Fibroblast of lung (primary cell): ENCODE measurements at regions not wholly inside any gene's neighbourhood (a gene's known extent, or its start where the extent isn't known, plus 50 kb on each side); places are given as distances from the start of the nearest gene placed in this dataset.

Experiments used
- DNase-seq, 2 donors: peaks; one replicate each; pipeline versions ENCODE4 v3.0.0 to v3.0.0-alpha.2; 2010; ENCODE audit warnings: low read depth in 2 of 2
- H2AFZ ChIP-seq: 2 replicates; pipeline ENCODE4 v1.5.1; 2012; ENCODE audit warnings: low read length, control low read depth, inconsistent platforms
- H3K27ac ChIP-seq: 2 replicates; pipeline ENCODE4 v1.5.1; 2011; ENCODE audit warnings: low read length, control low read depth; ENCODE audit not compliant: insufficient read depth
- H3K27me3 ChIP-seq: 2 replicates; pipeline ENCODE4 v1.5.1; 2011; ENCODE audit warnings: mild to moderate bottlenecking, low read length; ENCODE audit not compliant: control insufficient read depth, insufficient read depth
- H3K36me3 ChIP-seq: 2 replicates; pipeline ENCODE4 v1.5.1; 2011; ENCODE audit warnings: low read length; ENCODE audit not compliant: control insufficient read depth, insufficient read depth
- H3K4me1 ChIP-seq: 2 replicates; pipeline ENCODE4 v1.5.1; 2011; ENCODE audit warnings: low read length; ENCODE audit not compliant: control insufficient read depth, insufficient read depth; ENCODE audit errors: extremely low read depth
- H3K4me2 ChIP-seq: 2 replicates; pipeline ENCODE4 v1.5.1; 2011; ENCODE audit warnings: low read length, control low read depth; ENCODE audit not compliant: insufficient read depth; ENCODE audit errors: extremely low read depth
- H3K4me3 ChIP-seq, 4 experiments: fragments of 200-600 bp in 1 of 4; sonication (generic) in 1 of 4; replicated peaks in 1 of 4; 2 replicates each; pipeline ENCODE4 v1.5.1; 2011 to 2016; ENCODE audit warnings: low read length in 4 of 4, low read depth in 3 of 4, mild to moderate bottlenecking in 3 of 4, control low read depth in 2 of 4, inconsistent platforms in 1 of 4, mixed read lengths in 1 of 4; ENCODE audit not compliant: insufficient read depth in 1 of 4; ENCODE audit errors: control extremely low read depth in 1 of 4
- H3K79me2 ChIP-seq: 2 replicates; pipeline ENCODE4 v1.5.1; 2012; ENCODE audit warnings: mild to moderate bottlenecking, low read length, inconsistent platforms; ENCODE audit not compliant: control insufficient read depth, insufficient read depth
- H3K9ac ChIP-seq: 2 replicates; pipeline ENCODE4 v1.5.1; 2011; ENCODE audit warnings: mild to moderate bottlenecking, low read length, control low read depth; ENCODE audit not compliant: insufficient read depth
- H3K9me3 ChIP-seq: 2 replicates; pipeline ENCODE4 v1.5.1; 2012; ENCODE audit warnings: low read depth, low read length; ENCODE audit not compliant: control insufficient read depth, insufficient read depth
- H4K20me1 ChIP-seq: 2 replicates; pipeline ENCODE4 v1.5.1; 2011; ENCODE audit warnings: low read length; ENCODE audit not compliant: control insufficient read depth, insufficient read depth; ENCODE audit errors: extremely low read depth
- EZH2 ChIP-seq: IDR thresholded peaks from 2 replicates; pipeline ENCODE4 v1.5.1; 2012; ENCODE audit warnings: low read length, control low read depth, mild to moderate bottlenecking; ENCODE audit errors: missing control alignments
- TF ChIP-seq, protein P1 (sequence below), 2 donors: IDR thresholded peaks in 1 of 2; conservative IDR thresholded peaks in 1 of 2; 1 replicate in 1 of 2; 2 replicates in 1 of 2; pipeline ENCODE4 v1.5.1; 2011 to 2012; ENCODE audit warnings: low read length in 2 of 2, control low read depth in 1 of 2, inconsistent platforms in 1 of 2, low read depth in 1 of 2, mild to moderate bottlenecking in 1 of 2

DNA sequence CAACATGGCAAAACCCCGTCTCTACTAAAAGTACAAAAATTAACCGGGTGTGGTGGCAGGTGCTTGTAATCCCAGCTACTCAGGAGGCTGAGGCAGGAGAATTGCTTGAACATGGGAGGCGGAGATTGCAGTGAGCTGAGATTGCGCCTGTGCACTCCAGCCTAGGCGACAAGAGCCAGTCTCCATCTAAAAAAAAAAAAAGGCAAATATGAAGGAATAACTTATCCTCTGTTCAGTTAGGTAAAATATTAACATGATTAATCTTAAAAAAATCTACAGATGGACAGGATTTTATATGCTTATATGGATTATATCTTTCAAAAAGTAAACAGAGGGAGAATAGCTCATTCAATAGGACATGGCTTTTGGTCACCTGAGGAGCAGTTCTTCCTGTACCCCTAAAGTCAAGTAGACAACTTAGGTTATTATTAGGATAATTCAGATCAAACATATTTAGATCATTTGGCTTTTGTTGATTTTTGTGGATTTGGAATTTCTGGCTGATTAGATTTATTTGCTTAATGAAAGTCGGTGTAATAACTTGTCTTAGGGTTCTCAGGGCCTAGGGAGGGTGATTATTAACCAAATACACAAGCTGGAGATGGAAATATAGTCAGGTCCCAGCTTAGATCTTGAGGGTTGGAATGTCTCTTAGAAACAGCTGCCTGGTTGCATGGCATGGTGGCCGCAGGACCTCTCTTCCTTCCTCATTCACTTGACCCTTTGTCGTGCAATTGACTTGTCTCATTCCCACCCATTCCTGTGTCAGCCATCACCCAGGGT lies 82.1 kb upstream of the ONECUT1 start:
- Histone ChIP-seq H3K4me1 (no peaks in the 10 kb centered on the region), H3K36me3 (no peaks in the 10 kb centered on the region), H3K27me3 (no peaks in the 10 kb centered on the region), H3K79me2 (no peaks in the 10 kb centered on the region), H3K27ac (no peak overlapping the region), H3K4me3 (no peak overlapping the region), H4K20me1 (no peaks in the 10 kb centered on the region), H3K9ac (no peak overlapping the region), H3K9me3 (no peaks in the 10 kb centered on the region), H2AFZ (no peak overlapping the region), H3K4me2 (no peak overlapping the region)
- DNase-seq, result no peak
- TF ChIP-seq, protein P1, sequence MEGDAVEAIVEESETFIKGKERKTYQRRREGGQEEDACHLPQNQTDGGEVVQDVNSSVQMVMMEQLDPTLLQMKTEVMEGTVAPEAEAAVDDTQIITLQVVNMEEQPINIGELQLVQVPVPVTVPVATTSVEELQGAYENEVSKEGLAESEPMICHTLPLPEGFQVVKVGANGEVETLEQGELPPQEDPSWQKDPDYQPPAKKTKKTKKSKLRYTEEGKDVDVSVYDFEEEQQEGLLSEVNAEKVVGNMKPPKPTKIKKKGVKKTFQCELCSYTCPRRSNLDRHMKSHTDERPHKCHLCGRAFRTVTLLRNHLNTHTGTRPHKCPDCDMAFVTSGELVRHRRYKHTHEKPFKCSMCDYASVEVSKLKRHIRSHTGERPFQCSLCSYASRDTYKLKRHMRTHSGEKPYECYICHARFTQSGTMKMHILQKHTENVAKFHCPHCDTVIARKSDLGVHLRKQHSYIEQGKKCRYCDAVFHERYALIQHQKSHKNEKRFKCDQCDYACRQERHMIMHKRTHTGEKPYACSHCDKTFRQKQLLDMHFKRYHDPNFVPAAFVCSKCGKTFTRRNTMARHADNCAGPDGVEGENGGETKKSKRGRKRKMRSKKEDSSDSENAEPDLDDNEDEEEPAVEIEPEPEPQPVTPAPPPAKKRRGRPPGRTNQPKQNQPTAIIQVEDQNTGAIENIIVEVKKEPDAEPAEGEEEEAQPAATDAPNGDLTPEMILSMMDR (conservative IDR thresholded peaks at IDR 0.05 in 1 of 2, IDR thresholded peaks at IDR 0.05 in 1 of 2; ENCODE audit: low read depth in 1 of 2, low read length in 2 of 2), result no peak
- TF ChIP-seq EZH2, result no peak

DNA sequence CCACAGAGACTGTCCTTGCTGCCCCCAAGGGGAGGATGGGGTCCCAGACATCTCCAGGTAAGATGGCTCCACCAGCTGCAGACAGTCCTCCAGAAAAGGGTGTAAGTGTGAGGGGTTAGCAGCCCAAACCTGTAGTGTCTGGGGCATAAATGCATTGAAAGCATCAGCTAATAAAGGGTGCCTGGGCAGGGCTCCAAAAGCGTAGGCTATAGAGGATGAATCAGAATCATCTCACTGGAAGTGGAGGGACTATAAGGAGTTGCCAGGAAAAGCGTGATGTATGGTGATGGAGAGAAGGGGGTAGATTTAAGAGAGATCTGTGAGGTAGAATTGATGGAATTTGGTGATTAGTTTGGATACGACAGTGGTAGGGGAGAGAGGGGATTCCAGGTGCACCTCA lies 79.9 kb upstream of the ONECUT1 start:
- H3K9me3 ChIP-seq, result no peaks in the 10 kb centered on the region
- DNase-seq, result no peak
- no peaks in the 10 kb centered on the region for H4K20me1 ChIP-seq
- no peaks in the 10 kb centered on the region for H3K27me3 ChIP-seq
- no peak overlapping the region for H3K27ac ChIP-seq
- H3K4me3 ChIP-seq, result no peak overlapping the region
- no peaks in the 10 kb centered on the region for H3K36me3 ChIP-seq
- no peak overlapping the region for H3K4me2 ChIP-seq
- no peak for TF ChIP-seq EZH2
- TF ChIP-seq, protein P1 (conservative IDR thresholded peaks at IDR 0.05 in 1 of 2, IDR thresholded peaks at IDR 0.05 in 1 of 2; ENCODE audit: low read depth in 1 of 2, low read length in 2 of 2), result no peak
- no peak overlapping the region for H2AFZ ChIP-seq
- H3K4me1 ChIP-seq, result no peaks in the 10 kb centered on the region
- no peak overlapping the region for H3K9ac ChIP-seq
- H3K79me2 ChIP-seq, result no peaks in the 10 kb centered on the region

DNA sequence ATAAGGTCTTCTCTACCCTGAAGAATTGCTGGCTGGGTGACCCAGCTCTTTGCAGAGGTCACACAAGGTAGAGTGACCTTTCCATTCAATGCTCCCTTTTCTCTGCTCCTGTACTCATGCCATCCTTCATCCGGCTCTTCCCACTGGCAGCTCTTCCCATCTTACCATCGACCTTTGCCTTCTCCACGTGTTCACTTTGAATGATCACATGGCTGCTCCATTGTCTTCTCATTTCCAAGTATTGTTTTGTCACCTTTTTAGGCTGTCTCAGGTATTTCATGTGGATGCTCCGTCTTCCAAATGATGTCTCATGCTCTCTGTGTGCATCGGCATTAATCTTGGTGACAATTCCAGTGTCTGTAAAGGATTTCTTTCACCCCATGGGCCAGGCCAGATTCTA lies 76.6 kb upstream of the ONECUT1 start:
- TF ChIP-seq, protein P1 (conservative IDR thresholded peaks at IDR 0.05 in 1 of 2, IDR thresholded peaks at IDR 0.05 in 1 of 2; ENCODE audit: low read depth in 1 of 2, low read length in 2 of 2), result no peak
- TF ChIP-seq EZH2, result no peak
- Histone ChIP-seq H3K36me3 (no peaks in the 10 kb centered on the region), H2AFZ (no peak overlapping the region), H3K27ac (no peak overlapping the region), H3K4me2 (no peak overlapping the region), H4K20me1 (no peaks in the 10 kb centered on the region), H3K9ac (no peak overlapping the region), H3K4me3 (no peak overlapping the region), H3K4me1 (no peaks in the 10 kb centered on the region), H3K9me3 (no peaks in the 10 kb centered on the region), H3K27me3 (no peaks in the 10 kb centered on the region), H3K79me2 (no peaks in the 10 kb centered on the region)
- DNase-seq, result no peak
